ENCODE measurements at regions not wholly inside any gene's neighbourhood (a gene's known extent, or its start where the extent isn't known, plus 50 kb on each side); places are given as distances from the start of the nearest gene placed in this dataset.
"Not testable (repeated sequence)": the region's sequence is repeated elsewhere in the genome, so short reads cannot be mapped to it uniquely, and the experiment has no call there.

- DNase-seq, result no peak
Observed at GRCh38 chr13:34733721-34734120, 208.3 kb upstream of the NBEA start.

- no peak for DNase-seq
Observed at GRCh38 chr13:34734932-34735331, 207.1 kb upstream of the NBEA start.

GRCh38 chr13:34738254-34738992 is 203.6 kb upstream of the NBEA start:
- no peak for DNase-seq

- not testable (repeated sequence) for DNase-seq
Observed at GRCh38 chr13:34747056-34747455, 195.0 kb upstream of the NBEA start.

- DNase-seq, result no peak
Observed at GRCh38 chr13:34747507-34747906, 194.6 kb upstream of the NBEA start.

- DNase-seq, result no peak
Observed at GRCh38 chr13:34748073-34748472, 194.0 kb upstream of the NBEA start.

- no peak for DNase-seq
Observed at GRCh38 chr13:34748596-34748995, 193.5 kb upstream of the NBEA start.

GRCh38 chr13:34749046-34749445 is 193.0 kb upstream of the NBEA start:
- DNase-seq, result no peak

- no peak for DNase-seq
Observed at GRCh38 chr13:34750078-34750931, 191.8 kb upstream of the NBEA start.

- no peak for DNase-seq
Observed at GRCh38 chr13:34751044-34751443, 191.0 kb upstream of the NBEA start.

GRCh38 chr13:34751492-34751891 is 190.6 kb upstream of the NBEA start:
- DNase-seq, result no peak

- no peak for DNase-seq
Observed at GRCh38 chr13:34752283-34752960, 189.6 kb upstream of the NBEA start.

- no peak for DNase-seq
Observed at GRCh38 chr13:34756136-34756535, 185.9 kb upstream of the NBEA start.

GRCh38 chr13:34756572-34756971 is 185.5 kb upstream of the NBEA start:
- DNase-seq, result no peak

- DNase-seq, result no peak
Observed at GRCh38 chr13:34757441-34757840, 184.6 kb upstream of the NBEA start.

- no peak for DNase-seq
Observed at GRCh38 chr13:34758628-34759027, 183.4 kb upstream of the NBEA start.

GRCh38 chr13:34762312-34762711 is 179.8 kb upstream of the NBEA start:
- DNase-seq, result no peak

- DNase-seq, result no peak
Observed at GRCh38 chr13:34764246-34764645, 177.8 kb upstream of the NBEA start.

GRCh38 chr13:34765446-34766180 is 176.5 kb upstream of the NBEA start:
- DNase-seq, result no peak

GRCh38 chr13:34767778-34768177 is 174.3 kb upstream of the NBEA start:
- DNase-seq, result no peak

- no peak for DNase-seq
Observed at GRCh38 chr13:34772206-34772605, 169.9 kb upstream of the NBEA start.

- no peak for DNase-seq
Observed at GRCh38 chr13:34772881-34773280, 169.2 kb upstream of the NBEA start.

- DNase-seq, result no peak
Observed at GRCh38 chr13:34776390-34776981, 165.6 kb upstream of the NBEA start.
